ENCODE measurements at regions not wholly inside any gene's neighbourhood (a gene's known extent, or its start where the extent isn't known, plus 50 kb on each side); places are given as distances from the start of the nearest gene placed in this dataset.
"Not testable (repeated sequence)": the region's sequence is repeated elsewhere in the genome, so short reads cannot be mapped to it uniquely, and the experiment has no call there.

DNA sequence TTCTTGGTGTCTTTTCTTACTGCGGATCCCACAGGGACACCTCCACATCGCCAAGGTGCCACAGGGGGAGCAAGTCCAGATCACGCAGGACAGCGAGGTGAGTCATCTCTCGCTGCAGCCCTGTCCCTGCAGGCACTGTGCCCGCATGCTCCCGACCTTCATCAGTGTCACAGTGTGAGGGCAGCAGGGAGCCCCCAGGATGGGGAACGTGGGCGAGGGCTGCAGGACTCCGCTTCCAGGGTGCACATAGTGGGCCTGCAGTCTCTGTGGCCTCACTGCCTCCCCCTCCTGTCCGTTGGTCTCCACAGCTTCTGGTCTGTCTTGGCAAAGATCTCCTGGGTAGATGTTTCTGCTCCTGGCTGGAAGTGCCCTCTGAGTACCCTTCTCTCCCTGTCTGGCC, 78.0 kb downstream of the NPIPB11 start:
- intact Hi-C loops (cut with micrococcal nuclease) = not testable (repeated sequence)

DNA sequence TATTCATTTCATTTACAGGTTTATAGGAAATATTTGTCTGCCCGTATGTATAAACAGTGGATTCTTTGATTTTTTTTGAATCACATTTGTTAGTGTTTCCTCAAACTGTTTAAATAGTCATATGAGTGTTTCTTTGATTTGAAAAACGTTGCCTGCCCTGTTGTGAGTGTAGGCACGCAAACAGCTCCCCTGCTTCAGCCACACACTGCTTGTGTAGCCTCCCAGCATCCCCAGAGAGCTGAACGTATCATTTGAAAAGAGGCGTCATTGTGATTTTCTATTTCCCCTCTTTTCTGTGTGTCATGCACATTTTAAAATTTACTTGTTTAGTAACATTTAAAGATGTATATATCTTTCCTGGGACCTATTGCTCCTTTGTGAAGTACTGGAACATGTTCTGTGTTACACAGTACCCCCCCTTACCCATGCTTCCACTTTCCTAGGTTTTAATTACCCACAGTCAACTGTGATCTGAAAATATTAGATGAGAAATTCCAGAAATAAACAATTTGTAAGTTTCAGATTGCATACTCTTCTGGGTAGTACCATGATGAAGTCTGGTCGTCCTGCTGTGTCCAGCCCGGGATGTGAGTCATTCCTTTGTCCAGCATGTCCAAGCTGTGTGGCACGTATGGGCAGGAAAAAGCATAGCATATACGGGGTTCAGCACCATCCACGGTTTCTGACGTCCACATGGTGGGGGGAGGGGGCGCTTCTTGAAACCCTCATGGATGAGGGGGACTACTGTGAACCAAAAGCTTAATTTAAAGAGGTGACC, 78.7 kb downstream of the NPIPB11 start:
- intact Hi-C loops (cut with micrococcal nuclease) = not testable (repeated sequence)

DNA sequence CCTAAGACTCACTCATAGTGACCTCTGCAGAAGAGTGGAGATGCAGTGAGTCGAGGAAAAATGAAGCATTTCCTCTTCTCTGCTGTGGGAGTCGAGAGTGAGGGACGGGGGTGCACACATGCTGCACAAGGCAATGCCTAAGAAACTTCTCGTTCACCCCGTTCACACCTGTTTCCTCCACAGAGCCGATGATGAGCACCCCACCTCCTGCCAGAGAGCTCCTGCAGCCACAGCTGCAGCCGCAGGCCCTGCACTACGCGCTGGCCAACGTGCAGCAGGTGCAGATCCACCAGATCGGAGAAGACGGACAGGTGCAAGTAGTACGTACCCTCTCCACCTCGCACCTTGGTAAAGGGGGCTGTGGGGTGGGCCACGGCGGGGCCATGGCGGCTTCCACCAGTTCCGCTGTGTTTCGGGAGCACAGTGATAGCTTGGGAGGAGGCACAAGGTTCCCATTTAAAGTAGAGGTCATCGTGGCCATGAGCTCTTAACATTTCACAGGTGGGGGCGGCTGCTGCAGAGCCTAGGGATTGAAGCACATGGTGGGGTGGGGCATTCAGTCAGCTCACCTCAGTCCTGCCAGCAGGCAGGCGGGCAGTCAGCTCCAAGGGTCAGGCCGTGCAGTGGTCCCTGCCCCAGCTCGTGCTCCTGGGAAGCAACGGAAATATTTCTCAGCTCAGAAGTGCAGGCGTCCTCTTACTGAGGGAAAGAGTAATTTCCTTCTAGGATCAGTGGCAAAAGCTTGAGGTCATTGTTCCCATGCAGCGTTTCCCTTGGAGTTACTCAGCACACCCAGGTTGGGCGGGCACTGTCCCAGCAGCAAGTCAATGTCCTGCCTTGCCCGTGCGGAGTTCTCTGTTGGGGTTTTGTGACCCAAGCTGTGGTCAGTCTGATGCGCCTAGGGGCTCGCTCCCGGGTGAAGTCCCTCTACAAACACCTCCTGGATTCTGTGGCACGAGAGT, 80.1 kb downstream of the NPIPB11 start:
- intact Hi-C loops (cut with micrococcal nuclease) = not testable (repeated sequence)

DNA sequence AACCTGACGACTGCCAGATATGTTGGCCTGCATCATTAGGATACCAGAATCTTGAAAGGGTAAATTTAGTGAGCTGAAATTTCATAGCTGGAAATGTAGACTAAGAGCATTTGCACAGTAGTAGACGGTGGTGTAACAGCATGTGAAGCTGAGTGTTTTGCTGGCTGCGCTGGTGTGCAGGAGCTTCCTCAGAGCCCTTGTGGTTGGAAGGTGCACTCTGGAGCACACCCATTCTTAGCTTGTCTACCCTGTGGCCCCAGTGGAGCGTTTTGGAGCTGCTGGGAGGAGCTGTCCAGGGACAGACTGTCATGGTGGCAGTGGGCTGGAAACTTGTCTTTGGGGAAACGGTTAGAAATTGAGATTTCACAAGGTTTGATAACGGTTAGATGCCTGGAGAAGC, 82.8 kb downstream of the NPIPB11 start:
- intact Hi-C loops (cut with micrococcal nuclease) = not testable (repeated sequence)

DNA sequence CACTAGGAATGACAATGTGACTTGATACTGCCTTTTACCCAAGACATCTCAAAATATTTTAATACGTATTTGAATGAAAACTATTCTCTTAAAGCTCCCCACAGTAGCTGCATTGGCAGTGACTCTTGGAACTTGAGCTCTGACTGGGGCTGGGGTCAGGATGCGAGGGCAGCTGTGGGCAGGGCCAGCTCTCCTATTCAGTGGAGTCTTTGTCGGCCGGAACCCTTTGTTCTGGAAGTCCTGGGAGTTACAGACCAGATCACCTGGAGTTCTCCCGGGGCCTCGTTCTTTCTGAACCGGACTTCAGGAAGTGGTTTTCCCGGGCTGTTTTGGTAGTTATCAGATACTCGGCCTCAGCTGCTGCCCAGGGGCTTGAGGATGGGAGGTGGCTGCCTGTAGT, 84.9 kb downstream of the NPIPB11 start:
- intact Hi-C loops (cut with micrococcal nuclease) = no loop called here

DNA sequence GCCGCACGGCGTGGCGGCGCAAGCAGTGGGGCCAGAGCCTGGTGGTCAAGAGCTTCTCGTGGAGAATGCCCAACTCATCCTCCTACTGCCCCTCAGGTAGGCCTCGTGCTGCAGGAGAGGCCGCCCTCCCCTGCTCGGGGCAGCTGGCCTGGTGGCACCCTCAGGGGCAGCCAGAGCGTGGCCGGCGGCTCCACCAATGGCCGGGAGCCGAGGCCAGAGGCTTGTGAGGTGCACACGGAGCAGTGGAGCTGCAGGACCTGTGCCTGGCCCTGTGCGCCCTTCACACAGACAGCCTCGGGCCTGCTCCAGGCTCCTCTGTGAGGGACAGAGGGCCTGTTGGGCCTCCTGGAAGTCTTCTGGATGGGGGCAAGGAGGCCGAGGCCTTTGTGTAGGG, 85.5 kb downstream of the NPIPB11 start:
- intact Hi-C loops (cut with micrococcal nuclease) = no loop called here

DNA sequence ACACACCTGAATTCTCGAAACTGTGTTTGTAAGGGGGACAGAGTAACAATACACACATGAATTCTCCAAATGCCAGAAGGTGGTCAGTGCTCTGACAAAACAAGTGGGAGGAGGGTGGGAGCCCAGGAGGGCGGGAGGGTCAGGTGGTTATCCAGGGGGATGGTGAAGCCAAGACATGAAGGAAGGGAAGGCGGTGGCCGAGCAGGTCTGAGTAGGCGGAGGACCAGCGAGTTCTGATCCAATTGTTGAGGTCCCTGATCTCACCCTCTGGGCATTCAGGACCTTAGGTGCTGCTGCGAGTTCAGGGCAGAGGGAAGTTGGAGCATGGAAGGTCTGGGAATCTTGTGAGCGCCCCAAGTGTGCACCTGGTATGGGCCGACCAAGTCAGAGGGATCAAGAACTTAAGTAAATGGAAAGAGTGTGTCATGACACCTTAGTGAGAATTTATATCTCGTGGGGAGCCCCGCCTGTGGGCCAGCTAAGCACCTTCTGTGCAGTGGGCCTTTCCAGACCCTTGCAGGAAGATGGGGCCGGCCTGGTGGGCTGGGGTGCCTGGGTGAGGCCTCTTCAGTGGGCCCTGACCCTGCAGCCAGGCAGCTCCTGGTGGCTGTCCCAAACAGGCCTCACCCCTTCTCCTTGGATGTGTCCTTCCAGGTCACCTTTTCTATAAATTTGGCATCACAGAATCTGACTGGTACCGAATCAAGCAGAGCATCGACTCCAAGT, 86.1 kb downstream of the NPIPB11 start:
- intact Hi-C loops (cut with micrococcal nuclease) = no loop called here

DNA sequence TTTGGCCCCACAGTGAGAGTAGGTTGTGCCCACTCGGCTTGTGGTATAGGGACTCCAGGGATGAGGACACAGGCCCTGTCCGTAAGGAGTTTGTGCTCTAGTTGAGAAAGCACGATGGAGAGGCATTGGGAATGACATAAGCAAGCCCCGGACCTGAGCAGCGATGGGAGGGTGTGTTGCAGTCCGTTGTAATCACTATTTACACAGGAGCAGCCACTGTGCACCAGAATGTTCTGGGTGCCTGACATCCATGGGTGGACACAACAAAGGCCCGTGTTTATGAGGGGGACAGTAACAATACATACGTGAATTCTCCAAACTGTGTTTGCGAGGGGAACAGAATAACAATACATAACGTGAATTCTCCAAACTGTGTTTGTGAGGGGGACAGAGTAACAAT, 86.8 kb downstream of the NPIPB11 start:
- intact Hi-C loops (cut with micrococcal nuclease) = no loop called here

DNA sequence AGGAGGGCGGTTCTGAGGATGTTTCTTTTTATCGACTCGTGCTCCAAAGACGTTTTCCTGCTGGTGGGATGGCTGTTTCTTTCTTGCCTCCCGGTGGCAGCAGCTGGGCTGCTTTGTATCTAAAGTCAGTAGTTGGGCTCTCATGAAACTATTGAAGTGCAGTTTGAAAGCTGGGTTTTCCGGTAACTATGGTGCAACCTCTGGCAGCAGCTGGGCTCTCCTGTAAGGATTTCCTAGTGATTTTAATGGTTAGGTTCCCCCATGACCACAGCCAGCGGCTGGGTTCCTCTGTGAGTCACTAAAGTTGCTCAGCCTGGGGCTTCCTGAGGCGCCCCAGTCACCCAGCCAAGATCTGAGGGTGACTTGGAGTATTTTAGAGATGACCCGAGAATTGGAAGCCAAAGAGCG, 87.9 kb downstream of the NPIPB11 start:
- intact Hi-C loops (cut with micrococcal nuclease) = not testable (repeated sequence)

DNA sequence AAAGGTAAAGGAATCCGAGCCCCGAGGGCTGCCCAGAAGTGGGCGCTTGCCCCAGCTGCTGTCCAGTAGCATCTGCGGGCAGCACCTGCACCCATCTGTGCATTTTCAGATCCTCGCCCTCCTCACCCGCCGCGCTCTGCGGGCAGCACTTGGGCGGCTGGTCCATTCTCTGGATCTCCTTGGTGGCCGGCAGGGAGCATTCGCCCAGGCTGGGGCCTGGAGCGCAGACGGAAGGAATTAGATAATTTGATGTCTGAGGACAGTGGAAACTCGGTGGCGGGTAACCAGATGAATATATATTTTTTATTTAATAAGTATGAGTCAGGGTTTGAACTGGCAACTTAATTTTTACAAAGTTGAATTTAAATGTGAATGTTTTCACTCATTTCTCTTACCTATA, 88.5 kb downstream of the NPIPB11 start:
- intact Hi-C loops (cut with micrococcal nuclease) = no loop called here

DNA sequence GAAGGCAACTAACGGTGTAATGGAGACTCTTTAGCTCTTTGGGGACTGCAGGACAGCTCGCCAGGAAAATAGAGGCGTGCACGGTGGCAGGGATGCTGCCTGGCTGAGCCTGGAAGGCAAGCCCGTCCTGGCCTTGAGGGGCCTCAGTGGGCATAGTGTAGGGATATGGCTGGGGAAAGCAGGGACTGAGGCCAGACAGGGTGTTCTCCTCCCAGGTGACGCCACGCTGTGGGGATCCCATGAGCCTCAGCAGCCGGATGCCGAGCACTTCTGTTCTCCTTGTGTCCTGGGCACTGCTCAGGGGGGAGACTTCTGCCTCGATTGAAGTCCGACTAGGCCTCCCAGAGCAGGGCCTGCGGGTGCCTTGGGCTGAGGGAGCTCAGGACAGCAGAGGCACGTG, 89.2 kb downstream of the NPIPB11 start:
- intact Hi-C loops (cut with micrococcal nuclease) = no loop called here

DNA sequence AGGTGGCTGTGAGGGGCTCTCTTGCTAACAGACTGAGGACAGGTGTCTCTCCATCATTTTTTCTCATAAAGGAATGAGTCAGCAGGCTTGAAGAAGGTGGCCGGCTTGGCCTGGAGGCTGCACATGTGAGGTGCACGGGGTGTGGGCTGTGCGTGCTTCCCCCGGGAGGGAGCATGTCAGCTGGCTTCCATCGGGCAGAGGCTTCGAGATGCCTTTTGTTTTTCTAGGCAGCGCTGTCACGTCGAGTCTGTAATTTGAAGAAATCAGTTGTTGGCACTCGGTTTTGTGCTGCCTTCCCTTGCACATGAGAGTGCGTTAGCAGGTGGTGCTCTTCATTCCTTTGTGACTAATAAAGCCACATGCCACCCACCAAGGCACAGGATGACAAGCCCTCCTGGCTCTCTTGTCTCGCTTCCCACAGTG, 89.7 kb downstream of the NPIPB11 start:
- intact Hi-C loops (cut with micrococcal nuclease) = no loop called here

DNA sequence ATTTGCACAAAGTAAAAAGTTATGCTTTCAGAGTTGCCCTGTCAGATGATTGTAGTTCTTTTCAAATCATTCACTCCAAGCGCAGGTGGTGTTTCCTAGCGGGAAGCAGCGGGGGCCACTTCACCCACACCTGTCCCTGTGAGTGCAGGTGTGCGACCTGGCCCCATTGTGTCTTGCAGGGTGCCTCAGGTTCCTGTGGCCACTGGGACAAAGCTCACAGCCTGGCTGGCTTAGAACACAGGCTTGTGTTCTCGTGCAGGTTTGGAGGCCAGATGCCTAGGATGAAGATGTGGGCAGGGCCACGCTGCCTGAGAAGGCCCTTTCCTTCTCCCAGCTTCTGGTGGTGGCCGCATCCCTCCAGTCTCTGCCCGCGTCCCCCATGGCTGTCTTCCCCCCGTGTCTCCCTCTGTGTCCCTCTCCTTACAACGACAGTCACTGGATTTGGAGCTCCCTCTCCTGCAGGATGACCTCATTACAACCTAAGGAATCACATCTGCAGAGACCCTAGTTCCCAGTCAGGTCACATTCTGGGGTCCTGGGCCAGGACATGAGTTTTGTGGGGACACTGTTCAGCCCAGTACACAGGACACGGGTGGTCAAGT, 90.5 kb downstream of the NPIPB11 start:
- intact Hi-C loops (cut with micrococcal nuclease) = no loop called here

DNA sequence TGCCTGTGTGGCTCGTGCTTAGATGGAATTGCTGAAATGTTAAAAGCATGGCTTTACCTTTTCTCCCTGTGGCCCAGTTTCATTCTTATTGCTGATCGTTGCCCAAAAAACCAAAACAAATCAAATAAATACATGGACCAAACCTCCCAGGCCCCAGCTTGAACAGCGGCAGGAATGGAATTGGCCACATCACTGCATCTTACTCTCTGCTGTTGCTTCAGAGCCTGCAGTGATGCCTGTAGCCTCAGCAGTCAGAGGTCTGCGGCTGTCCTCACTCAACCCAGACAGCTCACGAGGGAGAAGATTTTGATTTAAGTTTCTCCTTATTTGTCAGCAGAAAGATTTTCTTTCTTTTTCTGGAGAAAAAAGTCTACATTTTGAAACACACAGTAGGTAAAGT, 91.5 kb downstream of the NPIPB11 start:
- intact Hi-C loops (cut with micrococcal nuclease) = no loop called here

DNA sequence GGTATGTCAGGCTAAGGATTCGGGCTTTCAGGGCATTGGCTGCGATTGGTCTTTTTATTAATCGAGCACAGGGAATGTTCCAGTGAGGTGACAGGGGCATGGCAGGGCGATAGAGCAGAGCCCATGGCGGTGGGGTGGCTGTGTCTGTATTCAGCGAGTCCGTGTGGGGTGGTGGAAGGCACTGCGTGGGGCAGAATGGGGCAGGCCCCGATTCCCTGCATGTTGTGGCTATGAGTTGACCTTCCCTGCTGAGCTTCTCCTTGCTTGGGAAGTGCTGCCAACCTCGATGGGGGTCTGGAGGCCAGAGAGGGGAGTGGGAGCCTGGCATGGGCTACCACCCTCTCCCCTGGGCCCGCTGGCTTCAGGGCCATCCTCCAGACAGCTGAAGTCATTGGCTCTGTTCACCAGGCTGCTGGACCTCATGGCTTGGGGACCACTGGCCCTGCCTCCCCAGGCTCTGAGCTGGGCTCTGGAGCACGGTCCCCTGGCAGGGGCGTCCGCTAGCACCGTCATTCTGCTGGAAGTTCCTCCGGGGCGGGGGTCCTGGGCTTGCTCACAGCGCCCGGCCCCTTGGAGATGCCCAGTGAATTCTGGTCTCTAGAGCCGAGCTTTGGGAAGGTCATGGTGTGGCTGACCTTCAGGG, 92.1 kb downstream of the NPIPB11 start:
- intact Hi-C loops (cut with micrococcal nuclease) = no loop called here

DNA sequence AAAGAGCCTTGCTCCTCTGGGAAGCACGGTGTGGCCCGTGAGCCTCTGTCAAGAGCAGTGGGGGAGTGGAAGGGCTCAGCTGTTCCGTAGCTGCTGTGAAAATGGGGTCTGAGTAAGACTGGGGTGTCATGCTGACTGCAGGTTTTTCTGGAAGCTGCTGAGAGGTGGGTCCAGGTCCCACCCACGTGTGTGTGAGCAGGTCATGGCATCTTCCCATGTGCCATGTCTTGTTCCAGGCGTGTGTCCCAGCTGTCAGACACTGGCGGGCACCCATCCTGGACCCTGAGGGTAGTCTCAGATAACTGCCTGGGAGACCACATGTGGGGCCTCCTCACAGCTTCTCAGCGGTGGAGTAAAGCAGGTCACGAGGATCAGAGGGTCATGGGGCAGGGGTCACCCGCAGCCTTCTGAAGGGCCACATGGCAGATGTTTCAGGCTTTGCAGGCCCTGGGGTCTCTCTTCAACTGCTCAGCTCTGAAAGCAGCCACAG, 92.9 kb downstream of the NPIPB11 start:
- intact Hi-C loops (cut with micrococcal nuclease) = no loop called here

DNA sequence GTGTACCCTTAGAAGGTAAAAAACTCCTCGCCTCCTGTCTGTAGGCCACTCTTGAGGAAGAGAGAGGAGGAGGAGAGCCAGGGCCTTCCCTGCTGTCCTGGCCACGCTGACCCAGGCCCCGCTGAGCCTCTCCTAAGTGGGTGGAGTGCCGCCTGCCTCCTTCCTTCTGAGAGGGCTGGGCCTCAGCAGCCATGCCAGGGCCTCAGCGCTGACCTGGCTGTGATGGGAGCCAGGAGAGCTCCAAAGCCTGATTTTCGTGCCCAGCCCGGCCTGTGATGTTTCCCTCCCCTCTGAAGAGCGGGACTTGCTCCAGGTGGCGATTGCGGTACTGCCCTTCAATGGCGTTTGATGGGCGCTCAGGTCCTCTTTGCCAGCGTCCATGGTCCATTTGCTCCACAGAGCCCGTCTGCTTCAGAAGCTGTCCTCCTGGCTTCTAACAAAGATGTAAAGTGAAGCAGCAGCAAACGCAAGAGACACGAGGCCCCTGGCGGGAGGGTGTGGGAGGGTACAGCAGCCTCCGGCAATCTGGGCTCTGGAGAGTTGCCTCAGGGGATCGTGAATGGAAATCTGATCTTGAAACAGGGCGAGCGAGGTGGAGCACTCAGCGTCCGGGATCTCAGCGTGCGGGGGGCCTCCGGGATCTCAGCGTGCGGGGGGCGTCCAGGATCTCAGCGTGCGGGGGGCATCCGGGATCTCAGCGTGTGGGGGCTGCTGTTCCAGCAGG, 93.5 kb downstream of the NPIPB11 start:
- intact Hi-C loops (cut with micrococcal nuclease) = no loop called here

DNA sequence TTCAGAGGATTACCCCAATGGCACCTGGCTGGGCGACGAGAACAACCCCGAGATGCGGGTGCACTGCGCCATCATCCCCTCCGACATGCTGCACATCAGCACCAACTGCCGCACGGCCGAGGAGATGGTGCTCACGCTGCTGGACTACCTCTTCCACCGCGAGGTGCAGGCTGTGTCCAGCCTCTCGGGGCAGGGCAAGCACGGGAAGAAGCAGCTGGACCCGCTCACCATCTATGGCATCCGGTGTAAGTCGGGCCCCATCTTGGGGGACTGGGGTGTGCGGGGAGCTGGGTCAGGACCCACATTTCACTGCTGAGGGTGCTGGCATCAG, 94.2 kb downstream of the NPIPB11 start:
- intact Hi-C loops (cut with micrococcal nuclease) = not testable (repeated sequence)

DNA sequence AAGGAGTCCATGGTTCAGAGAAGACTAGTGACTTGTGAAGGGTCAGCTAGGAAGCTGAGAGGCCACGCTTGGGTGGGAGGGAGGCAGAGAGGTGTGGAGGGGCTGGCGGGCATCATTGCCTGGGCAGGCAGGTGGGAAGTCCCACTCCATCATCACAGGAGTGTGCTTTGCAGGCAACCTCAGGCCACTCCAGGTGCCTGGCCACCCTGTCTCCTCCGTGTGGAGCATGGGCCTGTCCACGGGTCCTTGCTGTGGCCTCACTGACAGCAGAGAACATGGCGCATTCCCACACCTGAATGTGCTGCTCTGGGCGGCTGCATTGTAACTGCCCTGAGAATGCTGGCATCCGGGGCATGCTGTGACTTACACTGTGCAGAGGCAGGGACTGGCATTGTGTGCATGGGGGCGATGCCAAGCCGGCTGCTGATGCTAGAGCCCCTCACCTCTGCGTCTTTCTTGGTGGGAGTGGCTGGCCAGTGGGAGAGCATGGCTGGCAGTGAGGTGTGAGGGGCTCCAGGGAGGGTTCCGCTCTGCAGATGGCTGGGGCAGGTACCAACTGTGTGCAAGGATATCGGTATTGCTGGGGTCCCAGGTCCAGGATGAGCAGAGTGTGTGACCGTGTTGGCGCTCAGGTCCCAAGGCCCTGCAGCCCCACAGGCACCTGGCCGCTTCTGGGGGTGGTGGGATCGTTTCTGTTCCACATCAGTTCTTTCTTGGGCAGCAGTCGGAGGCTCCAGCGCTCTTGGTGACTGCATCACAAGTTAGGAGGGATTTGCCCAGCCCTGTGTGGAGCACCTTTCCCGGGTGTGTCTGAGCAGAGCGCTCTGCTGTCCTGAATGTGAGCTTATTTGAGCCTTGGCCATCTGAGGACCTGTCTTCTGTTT, 94.8 kb downstream of the NPIPB11 start:
- intact Hi-C loops (cut with micrococcal nuclease) = no loop called here
